ENCODE measurements at regions not wholly inside any gene's neighbourhood (a gene's known extent, or its start where the extent isn't known, plus 50 kb on each side); places are given as distances from the start of the nearest gene placed in this dataset.
"Not testable (repeated sequence)": the region's sequence is repeated elsewhere in the genome, so short reads cannot be mapped to it uniquely, and the experiment has no call there.

DNA sequence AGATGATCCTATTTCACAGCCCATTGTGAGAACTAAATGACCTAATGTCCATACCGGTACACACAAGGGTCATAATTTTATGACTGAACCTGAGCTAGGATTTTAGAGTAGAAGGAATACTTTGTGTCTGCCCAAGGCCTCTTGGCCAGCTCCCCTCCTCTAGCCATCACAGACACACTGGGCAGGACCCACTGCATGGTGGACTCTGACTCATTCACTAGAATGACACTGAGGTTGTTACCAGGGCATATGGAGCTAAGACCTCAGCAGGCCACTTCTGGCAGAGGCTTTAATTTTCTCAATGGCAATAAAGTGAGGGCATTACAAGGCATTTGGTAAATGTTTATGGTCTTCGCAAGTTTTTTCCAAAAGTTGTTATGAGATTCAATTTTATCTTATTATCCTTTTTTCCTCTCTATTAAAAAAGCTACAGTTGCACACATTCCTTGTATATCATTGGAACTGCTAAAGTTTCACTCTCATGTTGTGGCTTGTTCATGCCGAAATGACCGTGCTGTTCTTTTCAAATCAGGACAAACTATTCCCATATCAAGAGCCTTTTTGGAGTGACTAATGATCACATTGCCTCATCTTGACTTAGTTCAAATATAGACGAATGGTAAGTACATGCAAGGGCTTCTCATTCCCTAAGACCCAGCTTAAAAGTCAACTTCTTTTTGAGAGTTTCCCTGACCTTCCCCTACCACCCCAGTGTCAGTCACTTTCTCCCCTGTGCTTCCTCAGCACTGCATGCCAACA is 595.7 kb downstream of the ACTL7B start:
- no peak for DNase-seq
- 92 to 93% methylated on average over 5 of the region's 5 CpGs for WGBS, 2 donors

GRCh38 chr9:108258640-108259039 is 597.1 kb downstream of the ACTL7B start:
- ATAC-seq (ENCODE audit: low FRiP score) = no peak
- intact Hi-C loops (cut with DNase I) = no loop called here
- 55 to 63% methylated on average over 2 of the region's 2 CpGs for WGBS, 2 donors

More for the DNA sequence above, 595.7 kb downstream of the ACTL7B start:
- intact Hi-C loops (cut with DNase I) = no loop called here
- Histone ChIP-seq H3K36me3 (ENCODE audit: control insufficient read depth in 1 of 2, insufficient read depth in 2 of 2, low read length in 1 of 2) (no peaks in the 10 kb centered on the region), H3K4me1 (ENCODE audit: control insufficient read depth in 1 of 2, insufficient read depth in 2 of 2, low read length in 2 of 2) (no peaks in the 10 kb centered on the region), H3K27ac (ENCODE audit: low read depth in 1 of 2, low read length in 2 of 2) (no peak overlapping the region), H3K27me3 (ENCODE audit: control insufficient read depth in 1 of 2, insufficient read depth in 2 of 2, low read length in 1 of 2) (no peaks in the 10 kb centered on the region), H3K9me3 (ENCODE audit: control insufficient read depth, low read length) (no peaks in the 10 kb centered on the region), H3K4me3 (ENCODE audit: low read length in 2 of 2) (no peak overlapping the region)
- no peak for ATAC-seq (ENCODE audit: low FRiP score)

GRCh38 chr9:108257382-108257781 is 598.4 kb downstream of the ACTL7B start:
- 63 to 74% methylated on average over 5 of the region's 5 CpGs for WGBS, 2 donors
- no peak for DNase-seq
- no peak overlapping the region for H3K4me3 ChIP-seq (ENCODE audit: low read length in 2 of 2)

More at GRCh38 chr9:108258640-108259039, 597.1 kb downstream of the ACTL7B start:
- H3K4me3 ChIP-seq (ENCODE audit: low read length in 2 of 2) = no peak overlapping the region
- H3K4me1 ChIP-seq (ENCODE audit: control insufficient read depth in 1 of 2, insufficient read depth in 2 of 2, low read length in 2 of 2) = no peaks in the 10 kb centered on the region
- DNase-seq = no peak
- H3K36me3 ChIP-seq (ENCODE audit: control insufficient read depth in 1 of 2, insufficient read depth in 2 of 2, low read length in 1 of 2) = no peaks in the 10 kb centered on the region
- H3K27me3 ChIP-seq (ENCODE audit: control insufficient read depth in 1 of 2, insufficient read depth in 2 of 2, low read length in 1 of 2) = no peaks in the 10 kb centered on the region
- no peak overlapping the region for H3K27ac ChIP-seq (ENCODE audit: low read depth in 1 of 2, low read length in 2 of 2)
- H3K9me3 ChIP-seq (ENCODE audit: control insufficient read depth, low read length) = no peaks in the 10 kb centered on the region

GRCh38 chr9:108254236-108254635 is 601.5 kb downstream of the ACTL7B start:
- ATAC-seq (ENCODE audit: low FRiP score) (no peak), DNase-seq (no peak)
- no peaks in the 10 kb centered on the region for H3K9me3 ChIP-seq (ENCODE audit: control insufficient read depth, low read length)
- H3K4me1 ChIP-seq (ENCODE audit: control insufficient read depth in 1 of 2, insufficient read depth in 2 of 2, low read length in 2 of 2) = no peaks in the 10 kb centered on the region
- intact Hi-C loops (cut with DNase I) = no loop called here
- no peak overlapping the region for H3K27ac ChIP-seq (ENCODE audit: low read depth in 1 of 2, low read length in 2 of 2)
- H3K36me3 ChIP-seq (ENCODE audit: control insufficient read depth in 1 of 2, insufficient read depth in 2 of 2, low read length in 1 of 2) = no peaks in the 10 kb centered on the region
- H3K27me3 ChIP-seq (ENCODE audit: control insufficient read depth in 1 of 2, insufficient read depth in 2 of 2, low read length in 1 of 2) = no peaks in the 10 kb centered on the region
- no peak overlapping the region for H3K4me3 ChIP-seq (ENCODE audit: low read length in 2 of 2)
- WGBS, 2 donors = 60 to 66% methylated on average over 2 of the region's 2 CpGs

More at GRCh38 chr9:108257382-108257781, 598.4 kb downstream of the ACTL7B start:
- no peaks in the 10 kb centered on the region for H3K4me1 ChIP-seq (ENCODE audit: control insufficient read depth in 1 of 2, insufficient read depth in 2 of 2, low read length in 2 of 2)
- H3K27me3 ChIP-seq (ENCODE audit: control insufficient read depth in 1 of 2, insufficient read depth in 2 of 2, low read length in 1 of 2) = no peaks in the 10 kb centered on the region
- no peak overlapping the region for H3K27ac ChIP-seq (ENCODE audit: low read depth in 1 of 2, low read length in 2 of 2)
- no peak for ATAC-seq (ENCODE audit: low FRiP score)
- intact Hi-C loops (cut with DNase I) = no loop called here
- H3K9me3 ChIP-seq (ENCODE audit: control insufficient read depth, low read length) = no peaks in the 10 kb centered on the region
- H3K36me3 ChIP-seq (ENCODE audit: control insufficient read depth in 1 of 2, insufficient read depth in 2 of 2, low read length in 1 of 2) = no peaks in the 10 kb centered on the region

- H3K4me3 ChIP-seq (ENCODE audit: low read length in 2 of 2); intact Hi-C loops (cut with DNase I); H3K9me3 ChIP-seq (ENCODE audit: control insufficient read depth, low read length); ATAC-seq (ENCODE audit: low FRiP score); DNase-seq; H3K36me3 ChIP-seq (ENCODE audit: control insufficient read depth in 1 of 2, insufficient read depth in 2 of 2, low read length in 1 of 2); H3K4me1 ChIP-seq (ENCODE audit: control insufficient read depth in 1 of 2, insufficient read depth in 2 of 2, low read length in 2 of 2); H3K27me3 ChIP-seq (ENCODE audit: control insufficient read depth in 1 of 2, insufficient read depth in 2 of 2, low read length in 1 of 2); H3K27ac ChIP-seq (ENCODE audit: low read depth in 1 of 2, low read length in 2 of 2): not testable (repeated sequence)
- 87 to 89% methylated on average over 3 of the region's 3 CpGs for WGBS, 2 donors
Measured at GRCh38 chr9:108247391-108247790, 608.4 kb downstream of the ACTL7B start.

GRCh38 chr9:108245901-108246300 is 609.9 kb downstream of the ACTL7B start:
- Histone ChIP-seq H3K9me3 (ENCODE audit: control insufficient read depth, low read length) (no peaks in the 10 kb centered on the region), H3K27me3 (ENCODE audit: control insufficient read depth in 1 of 2, insufficient read depth in 2 of 2, low read length in 1 of 2) (no peaks in the 10 kb centered on the region), H3K4me1 (ENCODE audit: control insufficient read depth in 1 of 2, insufficient read depth in 2 of 2, low read length in 2 of 2) (no peaks in the 10 kb centered on the region), H3K36me3 (ENCODE audit: control insufficient read depth in 1 of 2, insufficient read depth in 2 of 2, low read length in 1 of 2) (no peaks in the 10 kb centered on the region), H3K4me3 (ENCODE audit: low read length in 2 of 2) (no peak overlapping the region), H3K27ac (ENCODE audit: low read depth in 1 of 2, low read length in 2 of 2) (no peak overlapping the region)
- no peak for ATAC-seq (ENCODE audit: low FRiP score)
- 84 to 90% methylated on average over 1 of the region's 1 CpG for WGBS, 2 donors
- no peak for DNase-seq
- intact Hi-C loops (cut with DNase I) = no loop called here

DNA sequence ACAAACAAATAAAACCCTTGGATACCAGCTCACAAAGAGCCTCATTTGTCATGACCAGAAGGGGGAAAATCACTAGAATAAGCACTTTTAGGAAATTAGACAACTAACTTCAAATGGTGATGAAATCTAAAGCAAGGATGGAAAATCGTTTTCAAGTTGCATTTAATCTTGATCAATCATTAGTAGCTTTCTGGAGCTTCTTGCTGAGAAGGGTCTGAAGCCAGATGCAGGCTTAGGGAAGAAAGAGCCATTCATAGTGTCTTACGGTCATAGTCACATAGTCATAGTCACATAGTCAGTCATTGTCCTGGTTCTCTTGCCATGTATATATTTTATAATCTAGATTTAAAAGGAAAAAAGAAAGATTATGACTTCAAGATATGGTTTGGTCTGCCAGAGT is 610.5 kb downstream of the ACTL7B start:
- Histone ChIP-seq H3K9me3 (ENCODE audit: control insufficient read depth, low read length) (no peaks in the 10 kb centered on the region), H3K27ac (ENCODE audit: low read depth in 1 of 2, low read length in 2 of 2) (no peak overlapping the region), H3K4me1 (ENCODE audit: control insufficient read depth in 1 of 2, insufficient read depth in 2 of 2, low read length in 2 of 2) (no peaks in the 10 kb centered on the region), H3K4me3 (ENCODE audit: low read length in 2 of 2) (no peak overlapping the region), H3K36me3 (ENCODE audit: control insufficient read depth in 1 of 2, insufficient read depth in 2 of 2, low read length in 1 of 2) (no peaks in the 10 kb centered on the region), H3K27me3 (ENCODE audit: control insufficient read depth in 1 of 2, insufficient read depth in 2 of 2, low read length in 1 of 2) (no peaks in the 10 kb centered on the region)
- WGBS, 2 donors = 37 to 46% methylated on average over 2 of the region's 2 CpGs
- ATAC-seq (ENCODE audit: low FRiP score) (no peak), DNase-seq (no peak)
- intact Hi-C loops (cut with DNase I) = no loop called here

- Histone ChIP-seq H3K4me3 (ENCODE audit: low read length in 2 of 2) (no peak overlapping the region), H3K9me3 (ENCODE audit: control insufficient read depth, low read length) (no peaks in the 10 kb centered on the region), H3K27ac (ENCODE audit: low read depth in 1 of 2, low read length in 2 of 2) (no peak overlapping the region), H3K36me3 (ENCODE audit: control insufficient read depth in 1 of 2, insufficient read depth in 2 of 2, low read length in 1 of 2) (no peaks in the 10 kb centered on the region), H3K27me3 (ENCODE audit: control insufficient read depth in 1 of 2, insufficient read depth in 2 of 2, low read length in 1 of 2) (no peaks in the 10 kb centered on the region), H3K4me1 (ENCODE audit: control insufficient read depth in 1 of 2, insufficient read depth in 2 of 2, low read length in 2 of 2) (no peaks in the 10 kb centered on the region)
- intact Hi-C loops (cut with DNase I) = no loop called here
- ATAC-seq (ENCODE audit: low FRiP score) (no peak), DNase-seq (no peak)
Measured at GRCh38 chr9:108244686-108245085, 611.1 kb downstream of the ACTL7B start.

DNA sequence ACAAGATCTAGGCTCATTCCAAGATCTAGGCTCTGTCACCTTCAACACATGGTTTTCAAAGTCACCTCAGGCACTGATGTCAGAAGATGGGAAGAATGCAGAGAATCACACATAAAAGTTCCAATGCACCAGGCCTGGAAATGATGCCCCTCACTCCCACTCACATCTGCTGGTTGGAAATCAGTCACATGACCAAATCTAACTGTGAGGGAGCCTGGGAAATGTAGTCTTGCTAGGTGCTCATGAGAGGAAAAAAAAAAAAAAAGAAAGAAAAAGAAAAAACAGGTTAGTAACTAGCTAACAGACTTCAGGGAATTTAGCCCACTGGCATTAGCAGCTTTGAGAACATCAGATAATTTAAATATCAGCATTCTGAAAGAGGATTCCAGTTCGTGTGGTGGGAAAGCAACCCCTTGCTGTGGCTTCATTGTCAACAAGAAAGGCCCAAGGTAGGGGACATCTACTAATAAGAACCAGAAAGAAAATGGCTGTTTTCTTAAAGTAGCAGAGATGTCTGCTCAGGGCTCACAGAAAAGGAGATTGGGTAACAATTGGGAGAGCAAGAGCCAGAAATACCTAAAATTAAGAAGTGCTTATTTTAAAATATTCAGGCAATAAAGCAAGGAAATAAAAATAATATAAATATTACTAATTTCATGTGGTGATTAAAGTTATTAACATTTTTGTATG is 614.3 kb downstream of the ACTL7B start:
- no peaks in the 10 kb centered on the region for H3K36me3 ChIP-seq (ENCODE audit: control insufficient read depth in 1 of 2, insufficient read depth in 2 of 2, low read length in 1 of 2)
- no peak for DNase-seq
- no peaks in the 10 kb centered on the region for H3K9me3 ChIP-seq (ENCODE audit: control insufficient read depth, low read length)
- no peak for ATAC-seq (ENCODE audit: low FRiP score)
- no peaks in the 10 kb centered on the region for H3K4me1 ChIP-seq (ENCODE audit: control insufficient read depth in 1 of 2, insufficient read depth in 2 of 2, low read length in 2 of 2)
- H3K4me3 ChIP-seq (ENCODE audit: low read length in 2 of 2) = no peak overlapping the region
- H3K27me3 ChIP-seq (ENCODE audit: control insufficient read depth in 1 of 2, insufficient read depth in 2 of 2, low read length in 1 of 2) = no peaks in the 10 kb centered on the region
- WGBS, 2 donors = 77 to 82% methylated on average over 1 of the region's 1 CpG
- intact Hi-C loops (cut with DNase I) = no loop called here
- no peak overlapping the region for H3K27ac ChIP-seq (ENCODE audit: low read depth in 1 of 2, low read length in 2 of 2)
